MM.1S (cell line): ENCODE measurements at regions not wholly inside any gene's neighbourhood (a gene's known extent, or its start where the extent isn't known, plus 50 kb on each side); places are given as distances from the start of the nearest gene placed in this dataset.

Experiments
- DNase-seq: peaks from one replicate; pipeline ENCODE4 v3.0.0-alpha.2; 2015
- H2AFZ ChIP-seq: fragments of 300-600 bp; sonication (generic); 2 replicates; pipeline ENCODE4 v1.6.0; 2016; ENCODE audit warnings: antibody characterized with exemption, low read length
- H3F3A ChIP-seq: fragments of 300-600 bp; sonication (generic); 2 replicates; pipeline ENCODE4 v1.6.1; 2016; ENCODE audit warnings: mild to moderate bottlenecking, antibody characterized with exemption, low read length, moderate library complexity, mixed read lengths; ENCODE audit not compliant: insufficient read depth
- H3K27ac ChIP-seq: fragments of 300-600 bp; sonication (generic); 2 replicates; pipeline ENCODE4 v1.5.1; 2016; ENCODE audit warnings: mild to moderate bottlenecking, low read length
- H3K27me3 ChIP-seq: fragments of 300-600 bp; sonication (generic); replicated peaks from 2 replicates; pipeline ENCODE4 v1.6.0; 2016; ENCODE audit warnings: low read length; ENCODE audit not compliant: insufficient read depth
- H3K36me3 ChIP-seq: fragments of 300-600 bp; sonication (generic); replicated peaks from 2 replicates; pipeline ENCODE4 v1.6.1; 2016; ENCODE audit warnings: mild to moderate bottlenecking, low read length, mixed read lengths; ENCODE audit not compliant: insufficient read depth
- H3K4me1 ChIP-seq: fragments of 300-600 bp; sonication (generic); 2 replicates; pipeline ENCODE4 v1.6.1; 2016; ENCODE audit warnings: low read length, mixed read lengths
- H3K4me2 ChIP-seq: fragments of 300-600 bp; sonication (generic); 2 replicates; pipeline ENCODE4 v1.6.0; 2016; ENCODE audit warnings: low read depth, low read length
- H3K4me3 ChIP-seq: fragments of 300-600 bp; sonication (generic); 2 replicates; pipeline ENCODE4 v1.5.1; 2016; ENCODE audit warnings: low read length, mixed read lengths
- H3K79me2 ChIP-seq: fragments of 300-600 bp; sonication (generic); 2 replicates; pipeline ENCODE4 v1.6.1; 2016; ENCODE audit warnings: mixed run types, low read length, mixed read lengths
- H3K9ac ChIP-seq: fragments of 300-600 bp; sonication (generic); 2 replicates; pipeline ENCODE4 v1.6.1; 2016; ENCODE audit warnings: low read length, mixed read lengths
- H3K9me2 ChIP-seq: fragments of 300-600 bp; sonication (generic); replicated peaks from 2 replicates; pipeline ENCODE4 v1.6.1; 2016; ENCODE audit warnings: mild to moderate bottlenecking, low read length, mixed read lengths; ENCODE audit not compliant: insufficient read depth
- H3K9me3 ChIP-seq: fragments of 300-600 bp; sonication (generic); replicated peaks from 2 replicates; pipeline ENCODE4 v1.6.1; 2016; ENCODE audit warnings: mild to moderate bottlenecking, low read length, mixed read lengths; ENCODE audit not compliant: insufficient read depth
- H4K20me1 ChIP-seq: fragments of 300-600 bp; sonication (generic); 2 replicates; pipeline ENCODE4 v1.6.1; 2016; ENCODE audit warnings: mild to moderate bottlenecking, low read length, moderate library complexity, mixed read lengths; ENCODE audit not compliant: insufficient read depth
- EZH2 ChIP-seq: fragments of 300-600 bp; sonication (generic); optimal IDR thresholded peaks from 2 replicates; pipeline ENCODE3; 2017; ENCODE audit warnings: low read depth, mild to moderate bottlenecking, antibody characterized with exemption, low read length, mixed read lengths
- EZH2phosphoT487 ChIP-seq: fragments of 300-600 bp; sonication (generic); IDR thresholded peaks from 2 replicates; pipeline ENCODE4 v1.6.1; 2018; ENCODE audit warnings: antibody characterized with exemption, low read length
- TF ChIP-seq, protein P1 (sequence below): fragments of 300-600 bp; sonication (generic); IDR thresholded peaks from 2 replicates; pipeline ENCODE4 v1.5.1; 2016; ENCODE audit warnings: antibody characterized with exemption, low read length, mixed read lengths

DNA sequence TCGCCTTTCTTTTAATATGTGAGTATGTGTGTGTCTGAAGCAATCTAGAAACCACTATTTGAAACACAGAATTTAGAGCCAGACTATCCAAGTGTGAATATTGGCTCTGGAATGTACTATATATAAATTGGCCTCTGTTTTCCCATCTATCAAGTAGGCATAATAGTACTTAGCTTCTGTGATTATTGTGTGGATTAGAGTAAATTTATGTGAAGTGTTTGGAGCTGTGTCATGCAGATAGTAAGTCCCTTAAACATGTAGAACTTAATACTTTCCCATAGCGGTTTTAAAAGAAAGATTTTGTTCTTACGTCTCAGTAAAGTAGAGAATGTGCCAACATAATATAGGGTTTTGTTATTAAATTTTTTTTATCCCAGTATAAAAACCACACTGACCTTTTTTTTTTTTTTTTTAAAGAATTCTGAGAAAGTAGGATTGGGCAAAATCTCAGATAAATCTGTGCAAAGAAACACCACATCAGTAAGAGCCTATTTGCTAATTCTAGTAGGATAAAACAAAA lies 432.3 kb downstream of the RFC3 start:
- DNase-seq, result no peak
- H3K27ac ChIP-seq, result no peak overlapping the region

DNA sequence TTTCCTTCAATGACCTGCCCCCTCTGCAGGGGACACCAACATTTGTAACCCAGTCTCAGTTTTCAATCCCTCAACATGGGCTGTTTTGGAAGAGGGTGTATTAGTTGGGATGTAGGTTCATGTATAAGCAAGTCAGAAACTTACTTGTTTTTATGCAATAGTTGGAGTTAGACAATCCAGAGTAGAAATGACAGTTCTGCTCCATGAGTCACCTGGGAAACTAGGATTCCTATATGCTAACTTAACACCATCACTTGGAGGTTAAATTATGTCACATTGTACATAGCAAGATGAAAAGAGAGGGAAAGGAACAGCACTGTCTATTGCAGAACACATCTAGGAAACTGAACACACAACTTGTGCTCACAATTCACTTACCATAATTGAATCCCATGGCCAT lies 436.4 kb downstream of the RFC3 start:
- Histone ChIP-seq H3K9ac (no peak overlapping the region), H3F3A (no peaks in the 10 kb centered on the region), H3K4me2 (no peak overlapping the region), H3K27ac (no peak overlapping the region), H2AFZ (no peak overlapping the region), H3K9me3 (no peaks in the 10 kb centered on the region), H4K20me1 (no peaks in the 10 kb centered on the region), H3K79me2 (no peaks in the 10 kb centered on the region), H3K27me3 (no peaks in the 10 kb centered on the region), H3K9me2 (no peaks in the 10 kb centered on the region), H3K4me1 (no peaks in the 10 kb centered on the region), H3K4me3 (no peak overlapping the region), H3K36me3 (no peaks in the 10 kb centered on the region)
- no peak for DNase-seq
- TF ChIP-seq EZH2phosphoT487, result no peak
- TF ChIP-seq EZH2, result no peak
- TF ChIP-seq, protein P1, sequence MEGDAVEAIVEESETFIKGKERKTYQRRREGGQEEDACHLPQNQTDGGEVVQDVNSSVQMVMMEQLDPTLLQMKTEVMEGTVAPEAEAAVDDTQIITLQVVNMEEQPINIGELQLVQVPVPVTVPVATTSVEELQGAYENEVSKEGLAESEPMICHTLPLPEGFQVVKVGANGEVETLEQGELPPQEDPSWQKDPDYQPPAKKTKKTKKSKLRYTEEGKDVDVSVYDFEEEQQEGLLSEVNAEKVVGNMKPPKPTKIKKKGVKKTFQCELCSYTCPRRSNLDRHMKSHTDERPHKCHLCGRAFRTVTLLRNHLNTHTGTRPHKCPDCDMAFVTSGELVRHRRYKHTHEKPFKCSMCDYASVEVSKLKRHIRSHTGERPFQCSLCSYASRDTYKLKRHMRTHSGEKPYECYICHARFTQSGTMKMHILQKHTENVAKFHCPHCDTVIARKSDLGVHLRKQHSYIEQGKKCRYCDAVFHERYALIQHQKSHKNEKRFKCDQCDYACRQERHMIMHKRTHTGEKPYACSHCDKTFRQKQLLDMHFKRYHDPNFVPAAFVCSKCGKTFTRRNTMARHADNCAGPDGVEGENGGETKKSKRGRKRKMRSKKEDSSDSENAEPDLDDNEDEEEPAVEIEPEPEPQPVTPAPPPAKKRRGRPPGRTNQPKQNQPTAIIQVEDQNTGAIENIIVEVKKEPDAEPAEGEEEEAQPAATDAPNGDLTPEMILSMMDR, result no peak

More for the DNA sequence above, 432.3 kb downstream of the RFC3 start:
- Histone ChIP-seq H3K4me3 (no peak overlapping the region), H3K79me2 (no peaks in the 10 kb centered on the region), H3K4me2 (no peak overlapping the region), H3F3A (no peaks in the 10 kb centered on the region), H4K20me1 (no peaks in the 10 kb centered on the region), H3K36me3 (no peaks in the 10 kb centered on the region), H3K9me2 (no peaks in the 10 kb centered on the region), H3K27me3 (no peaks in the 10 kb centered on the region), H3K9me3 (no peaks in the 10 kb centered on the region), H3K9ac (no peak overlapping the region), H3K4me1 (no peaks in the 10 kb centered on the region), H2AFZ (no peak overlapping the region)
- TF ChIP-seq, protein P1, result no peak
- TF ChIP-seq EZH2, result no peak
- TF ChIP-seq EZH2phosphoT487, result no peak

DNA sequence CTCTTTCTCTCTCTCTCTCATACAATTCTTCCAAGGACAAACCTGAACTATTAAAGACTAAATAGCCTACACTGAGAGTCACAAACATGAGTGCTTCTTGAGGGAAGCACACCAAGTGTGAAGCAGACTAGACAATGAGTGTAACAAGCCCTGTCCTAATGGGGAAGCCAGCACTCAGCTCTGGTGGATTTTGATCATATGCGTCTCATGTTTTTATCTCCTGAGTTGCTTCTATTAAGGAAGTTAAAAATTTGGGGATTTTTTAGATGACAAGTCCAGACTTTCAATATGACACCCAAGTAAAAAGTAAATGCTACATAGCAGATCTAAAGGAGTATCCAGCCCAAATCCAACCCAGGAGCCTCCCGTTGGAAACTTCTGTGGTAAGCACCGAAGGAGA lies 437.8 kb downstream of the RFC3 start:
- no peaks in the 10 kb centered on the region for H3K79me2 ChIP-seq
- no peak overlapping the region for H3K9ac ChIP-seq
- no peaks in the 10 kb centered on the region for H3K4me1 ChIP-seq
- no peaks in the 10 kb centered on the region for H3K9me2 ChIP-seq
- H3K27me3 ChIP-seq, result no peaks in the 10 kb centered on the region
- no peak for DNase-seq
- H4K20me1 ChIP-seq, result no peaks in the 10 kb centered on the region
- no peaks in the 10 kb centered on the region for H3F3A ChIP-seq
- H3K4me3 ChIP-seq, result no peak overlapping the region
- no peak overlapping the region for H3K27ac ChIP-seq
- H3K4me2 ChIP-seq, result no peak overlapping the region
- TF ChIP-seq EZH2 (no peak), EZH2phosphoT487 (no peak)
- TF ChIP-seq, protein P1, result no peak
- H3K36me3 ChIP-seq, result no peaks in the 10 kb centered on the region
- H3K9me3 ChIP-seq, result no peaks in the 10 kb centered on the region
- H2AFZ ChIP-seq, result no peak overlapping the region
